NCI-H2107 (cell line): ENCODE measurements at regions not wholly inside any gene's neighbourhood (a gene's known extent, or its start where the extent isn't known, plus 50 kb on each side); places are given as distances from the start of the nearest gene placed in this dataset.
"Not testable (repeated sequence)": the region's sequence is repeated elsewhere in the genome, so short reads cannot be mapped to it uniquely, and the experiment has no call there.

Experiments used
- DNase-seq: peaks from one replicate; lab custom pipeline; 2025; lab: John Stamatoyannopoulos, UW

DNA sequence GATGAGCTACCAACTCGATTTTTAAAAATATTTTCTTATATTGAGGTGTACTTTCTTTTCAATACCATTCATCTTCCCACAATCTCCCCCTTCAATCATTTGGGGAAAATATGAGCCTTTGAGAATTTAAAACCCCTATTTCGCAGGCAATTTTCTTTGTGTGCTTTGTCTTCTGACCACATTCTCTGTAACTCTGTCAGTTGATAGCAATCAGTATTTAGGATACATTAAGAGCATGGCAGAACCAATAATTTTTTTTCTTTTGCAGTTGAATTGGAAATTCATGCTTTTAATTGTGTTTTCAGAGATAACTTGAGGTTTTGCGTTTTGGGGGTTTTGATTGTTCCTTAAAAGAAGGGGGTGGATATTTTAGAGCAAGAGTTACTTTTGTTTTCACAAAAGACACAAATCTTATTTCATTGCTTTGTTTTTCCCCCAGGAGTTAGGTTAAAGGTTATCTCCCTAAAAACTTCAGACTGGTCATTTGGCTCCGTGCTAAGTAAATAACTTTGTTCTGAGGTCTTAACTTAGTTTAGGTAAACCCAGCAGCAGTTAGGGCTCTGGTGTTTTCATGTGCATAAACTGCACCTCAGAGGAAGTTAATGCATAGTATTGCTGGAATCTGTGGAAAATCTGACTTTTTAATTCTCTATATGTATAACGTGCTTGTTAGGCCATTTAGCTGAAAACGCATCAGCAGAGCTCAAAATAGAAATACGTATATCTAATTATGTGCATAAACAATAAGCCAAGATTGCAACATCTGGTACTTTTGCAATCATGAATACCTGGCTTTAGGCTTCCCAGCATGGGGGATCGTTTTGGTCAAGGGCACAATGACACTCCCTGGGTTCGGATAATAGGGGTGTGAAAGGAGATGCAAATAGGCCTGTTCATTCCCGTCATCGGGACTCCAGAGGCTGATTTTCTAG is 676.4 kb upstream of the ANKRD30A start:
- DNase-seq = no peak

DNA sequence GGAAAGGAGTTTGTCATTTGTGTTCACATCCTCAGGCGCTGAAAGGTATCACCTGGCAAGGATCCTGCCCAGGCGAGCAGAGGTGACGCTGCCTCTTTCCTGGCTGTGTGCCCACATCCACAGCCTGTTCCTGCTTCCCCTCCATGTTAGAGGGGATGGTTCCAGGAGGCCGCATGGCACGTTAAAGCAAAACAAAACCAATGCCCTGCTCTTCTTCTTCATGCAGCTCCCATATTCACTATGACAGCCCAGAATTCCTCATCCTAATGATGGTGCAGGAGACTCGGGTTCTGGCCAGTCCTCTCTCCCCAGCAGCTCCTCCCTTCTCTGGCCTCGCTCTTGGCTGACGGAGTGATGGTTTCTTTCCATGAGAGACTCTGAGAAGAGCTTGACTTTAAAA is 678.5 kb upstream of the ANKRD30A start:
- DNase-seq = peak; percentile 26

DNA sequence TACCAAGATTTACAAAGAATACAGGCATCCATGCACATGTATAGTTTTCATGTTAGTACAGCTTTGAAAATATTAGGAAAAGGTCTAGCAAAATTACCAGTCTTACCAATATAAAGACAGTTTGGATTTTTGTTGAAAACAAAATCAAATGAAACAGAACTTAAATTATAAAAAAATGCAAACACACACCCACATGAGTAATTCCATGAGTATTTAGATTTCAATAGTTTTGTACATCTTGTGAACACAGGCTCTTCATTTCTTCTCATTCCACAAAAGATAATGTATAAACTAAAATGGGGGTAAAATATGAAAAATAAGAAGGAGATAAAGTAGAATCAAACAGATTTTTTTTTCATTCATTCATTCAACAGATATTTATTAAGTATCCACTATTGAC is 682.2 kb upstream of the ANKRD30A start:
- DNase-seq = no peak

DNA sequence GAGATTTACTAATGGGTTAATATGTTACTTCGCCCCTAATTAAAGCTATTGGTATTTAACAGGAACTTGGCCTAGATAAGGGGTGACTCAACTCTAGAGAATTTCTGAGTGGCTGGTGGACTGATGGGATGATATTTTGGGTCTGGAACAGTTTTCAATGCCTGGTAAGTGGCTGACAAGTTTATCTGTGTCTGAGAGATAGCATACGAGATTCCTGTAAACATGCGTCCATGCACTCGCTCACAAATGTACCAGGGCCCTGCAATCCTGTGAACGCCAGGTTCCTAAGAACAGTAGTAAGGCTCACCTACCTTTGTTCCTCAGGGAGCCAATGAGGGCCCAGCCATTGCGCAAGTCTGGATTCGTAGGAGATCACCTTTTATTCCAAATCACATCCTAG is 683.8 kb upstream of the ANKRD30A start:
- no peak for DNase-seq

DNA sequence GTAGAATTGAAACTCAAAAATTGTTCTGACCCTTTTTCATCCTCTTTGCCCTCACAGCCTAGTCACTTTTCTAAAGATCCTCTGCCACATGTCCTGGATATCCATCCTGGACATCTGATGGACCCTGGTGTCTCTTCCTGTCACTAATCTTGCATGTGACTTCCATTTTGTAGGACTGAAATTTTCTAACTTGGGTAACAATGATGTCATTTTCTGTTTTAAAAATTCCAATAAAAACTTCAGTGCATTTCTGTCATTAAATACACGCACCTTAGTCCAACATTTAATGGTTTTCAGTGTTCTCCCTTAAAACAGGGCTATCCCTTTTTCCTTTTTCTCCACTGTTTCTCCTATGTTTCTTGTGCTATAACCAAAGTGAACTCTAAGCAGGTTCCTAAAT is 684.9 kb upstream of the ANKRD30A start:
- no peak for DNase-seq

DNA sequence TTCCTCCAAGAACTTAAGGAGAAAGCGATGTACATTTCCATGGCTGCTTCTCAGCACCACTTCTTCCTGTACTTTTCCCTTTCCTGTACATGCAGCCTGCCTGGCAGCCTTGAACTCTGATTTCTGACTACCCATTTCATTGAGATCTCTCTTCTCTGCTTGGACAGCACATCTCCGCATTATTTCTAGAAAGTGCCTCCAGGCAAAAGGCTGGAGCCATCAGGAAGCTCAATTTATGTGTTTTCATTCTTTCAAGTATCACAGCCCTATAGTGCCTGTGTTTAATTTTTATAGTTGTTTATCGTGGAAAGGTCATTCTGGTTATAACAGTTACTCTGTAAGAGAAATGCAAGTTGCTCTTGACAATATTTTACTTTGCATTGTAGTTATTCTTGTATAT is 688.0 kb upstream of the ANKRD30A start:
- no peak for DNase-seq

DNA sequence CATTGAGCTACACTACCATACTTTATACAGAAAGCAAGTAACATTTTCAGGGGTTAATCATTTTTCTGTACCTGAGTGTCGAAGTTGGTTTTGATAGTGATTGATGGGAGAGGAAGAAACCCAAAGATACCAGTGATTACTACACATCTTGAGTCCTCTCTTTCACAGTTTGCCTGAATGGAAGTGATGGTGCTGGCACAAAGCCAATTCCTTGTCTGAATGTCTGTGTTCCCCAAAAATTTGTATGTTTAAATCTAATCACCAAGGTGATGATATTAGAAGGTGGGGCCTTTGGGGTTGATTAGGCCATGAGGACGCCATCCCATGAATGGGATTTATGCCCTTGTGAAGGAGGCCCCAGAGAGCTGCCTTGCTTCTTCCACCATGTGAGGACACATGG is 696.9 kb upstream of the ANKRD30A start:
- DNase-seq = no peak

DNA sequence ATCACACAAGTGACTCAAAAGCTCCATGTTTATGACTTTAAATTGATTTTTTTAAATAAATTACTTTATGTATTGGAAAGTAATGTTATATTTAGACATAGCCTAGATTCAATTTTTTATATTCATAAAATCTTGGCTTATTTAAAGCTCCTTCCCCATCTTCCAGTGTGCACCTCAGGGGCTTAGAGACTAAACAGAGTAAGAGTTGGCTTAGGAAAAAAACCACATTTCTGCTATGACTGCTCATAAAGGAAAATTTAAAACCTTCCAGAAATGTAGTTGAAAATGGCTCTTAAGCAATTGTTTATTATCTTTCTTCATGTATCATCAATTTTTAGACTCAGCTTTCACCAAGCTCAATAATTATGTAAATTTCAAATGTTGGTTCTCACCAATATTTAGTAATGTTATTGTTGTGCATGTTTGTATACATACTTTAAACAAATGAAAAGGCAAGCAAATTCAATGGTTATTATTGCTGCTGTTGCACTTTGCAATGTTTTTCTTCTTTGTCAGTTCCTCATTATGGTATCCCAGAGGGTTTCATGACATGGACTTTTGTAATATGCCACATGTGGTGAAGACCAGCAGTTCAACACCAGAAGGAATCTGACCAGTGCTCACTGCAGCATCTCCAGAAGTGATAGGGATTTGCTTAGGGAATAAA is 700.1 kb upstream of the ANKRD30A start:
- DNase-seq = no peak

DNA sequence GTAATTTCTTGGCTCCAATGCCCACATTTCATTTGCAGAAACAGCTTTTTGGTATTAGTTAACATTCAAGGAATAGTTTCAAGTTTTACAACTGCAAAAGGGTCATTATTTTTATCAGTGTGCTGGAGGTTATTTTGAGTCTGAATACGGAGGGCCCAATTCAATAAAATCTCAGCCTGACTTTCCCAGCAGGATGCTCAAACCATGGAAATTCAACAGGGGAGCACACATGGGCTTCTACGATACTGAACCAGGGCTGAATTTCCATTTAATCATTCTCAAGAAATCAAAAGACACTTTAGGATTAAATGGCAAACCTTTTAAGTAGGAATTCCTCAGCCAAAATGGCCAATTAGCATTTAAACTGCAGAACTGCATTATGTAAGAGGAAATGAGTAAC is 700.9 kb upstream of the ANKRD30A start:
- DNase-seq = no peak

DNA sequence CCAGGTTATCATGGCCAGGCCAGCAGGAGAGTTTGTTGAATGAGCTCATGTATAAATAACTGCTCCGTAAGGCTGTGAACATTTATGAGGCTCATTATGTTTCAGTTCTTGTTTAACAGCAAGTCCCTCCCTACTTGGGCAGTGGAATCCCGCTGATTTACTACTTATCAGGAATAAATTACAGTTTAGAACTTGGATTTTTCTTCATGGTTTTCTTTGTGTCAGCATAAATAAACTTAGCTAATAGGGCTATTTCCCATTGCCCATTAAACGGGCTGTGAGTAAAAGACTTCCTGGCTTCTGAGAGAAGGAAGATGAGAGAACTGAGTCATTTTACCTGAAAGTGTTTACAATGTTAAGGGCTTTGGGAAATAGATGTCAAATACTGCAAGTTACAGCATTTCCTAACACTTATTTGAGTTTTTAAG is 701.6 kb upstream of the ANKRD30A start:
- DNase-seq = no peak

DNA sequence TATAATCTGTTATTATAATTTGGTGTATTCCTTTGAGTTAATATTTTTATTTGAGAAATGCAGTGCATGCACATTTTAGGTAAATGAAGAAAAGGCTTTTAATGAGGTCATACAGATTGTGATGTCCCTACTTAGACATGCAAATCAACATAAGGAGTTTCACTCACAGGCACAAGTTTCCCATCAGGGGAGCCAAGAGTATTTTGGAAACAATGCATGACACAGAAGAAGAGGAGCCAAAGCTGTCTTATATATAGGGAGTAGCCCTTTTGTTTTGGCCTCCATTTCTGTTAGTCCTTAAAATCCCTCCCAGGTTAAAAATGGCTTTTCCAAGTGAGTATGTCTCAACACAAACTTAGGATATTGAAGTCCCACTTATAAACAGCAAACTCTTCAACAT is 703.4 kb upstream of the ANKRD30A start:
- no peak for DNase-seq

DNA sequence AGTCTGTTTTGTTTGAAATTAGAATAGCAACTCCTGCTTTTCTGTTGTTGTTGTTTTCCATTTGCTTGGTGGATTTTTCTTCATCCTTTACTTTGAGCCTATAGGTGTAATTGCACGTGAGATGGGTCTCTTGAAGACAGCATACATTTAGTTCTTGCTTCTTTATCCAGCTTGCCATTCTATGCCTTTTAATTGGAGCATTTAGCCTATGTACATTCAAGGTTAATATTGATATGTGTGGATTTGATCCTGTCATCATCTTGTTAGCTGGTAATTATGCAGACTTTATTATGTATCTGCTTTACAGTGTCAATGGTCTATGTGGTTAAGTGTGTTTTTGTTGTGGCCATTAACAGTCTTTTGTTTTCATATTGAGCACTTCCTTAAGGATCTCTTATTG is 708.9 kb upstream of the ANKRD30A start:
- DNase-seq = no peak

DNA sequence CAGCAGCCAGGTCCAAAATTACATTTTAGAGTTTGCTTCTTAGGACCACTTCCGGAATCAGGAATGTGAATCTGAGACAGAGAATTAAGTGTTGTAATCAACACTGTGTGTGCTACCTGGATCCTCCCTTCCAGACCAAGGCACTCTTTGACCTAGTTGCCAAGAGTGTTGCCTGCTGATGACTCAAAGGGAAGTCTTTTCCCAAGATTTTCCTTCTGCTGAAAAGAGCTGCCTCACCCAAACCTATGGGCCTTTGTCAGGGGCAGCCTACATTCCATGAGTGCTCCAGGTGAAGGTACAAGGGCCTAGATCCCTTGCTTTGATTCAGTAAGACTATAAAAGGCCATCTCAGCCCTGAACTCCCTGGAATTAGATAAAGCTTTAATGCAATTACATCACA is 712.5 kb upstream of the ANKRD30A start:
- no peak for DNase-seq

DNA sequence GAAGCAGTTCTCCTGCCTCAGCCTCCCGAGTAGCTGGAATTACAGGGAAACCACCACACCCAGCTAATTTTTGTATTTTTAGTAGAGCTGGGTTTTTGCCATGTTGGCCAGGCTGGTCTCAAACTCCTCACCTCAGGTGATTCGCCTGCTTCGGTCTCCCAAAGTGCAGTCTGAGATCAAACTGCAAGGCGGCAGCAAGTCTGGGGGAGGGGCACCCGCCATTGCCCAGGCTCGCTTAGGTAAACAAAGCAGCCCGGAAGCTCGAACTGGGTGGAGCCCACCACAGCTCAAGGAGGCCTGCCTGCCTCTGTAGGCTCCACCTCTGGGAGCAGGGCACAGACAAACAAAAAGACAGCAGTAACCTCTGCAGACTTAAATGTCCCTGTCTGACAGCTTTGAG is 725.2 kb upstream of the ANKRD30A start:
- not testable (repeated sequence) for DNase-seq

DNA sequence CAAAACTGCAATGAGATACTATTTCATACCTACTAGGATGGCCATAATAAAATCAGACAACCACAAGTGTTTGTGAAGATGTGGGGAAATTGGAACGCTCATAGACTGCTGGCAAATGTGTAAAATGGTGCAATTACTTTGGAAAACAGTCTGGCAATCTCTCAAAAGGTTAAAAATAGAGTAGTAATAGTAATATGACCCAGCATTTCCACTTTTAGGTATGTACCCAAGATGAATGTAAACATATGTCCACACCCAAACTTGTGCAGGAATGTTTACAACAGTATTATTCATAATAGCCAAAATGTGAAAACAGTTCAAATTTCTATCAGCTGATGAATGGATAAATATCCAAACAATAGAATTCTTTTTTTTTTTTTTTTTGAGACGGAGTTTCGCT is 731.6 kb upstream of the ANKRD30A start:
- DNase-seq = no peak

DNA sequence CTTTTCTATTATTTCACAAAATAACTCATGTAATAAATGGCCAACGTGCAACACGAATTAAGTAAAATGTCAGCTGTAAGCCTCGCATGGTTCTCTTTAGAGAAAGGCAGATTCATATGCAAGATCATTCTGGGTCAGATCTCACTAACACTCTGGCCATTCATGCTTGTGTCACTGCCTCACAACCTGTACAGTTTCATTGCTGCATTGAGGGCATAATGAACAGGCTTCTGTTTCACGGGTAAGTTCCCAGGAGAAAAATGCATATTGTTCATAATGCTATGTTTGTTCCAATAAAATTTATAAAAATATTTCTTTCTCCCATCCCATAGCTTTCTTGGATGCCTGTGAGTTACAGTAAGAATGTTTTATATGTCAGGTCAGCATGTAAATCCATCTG is 734.0 kb upstream of the ANKRD30A start:
- no peak for DNase-seq

DNA sequence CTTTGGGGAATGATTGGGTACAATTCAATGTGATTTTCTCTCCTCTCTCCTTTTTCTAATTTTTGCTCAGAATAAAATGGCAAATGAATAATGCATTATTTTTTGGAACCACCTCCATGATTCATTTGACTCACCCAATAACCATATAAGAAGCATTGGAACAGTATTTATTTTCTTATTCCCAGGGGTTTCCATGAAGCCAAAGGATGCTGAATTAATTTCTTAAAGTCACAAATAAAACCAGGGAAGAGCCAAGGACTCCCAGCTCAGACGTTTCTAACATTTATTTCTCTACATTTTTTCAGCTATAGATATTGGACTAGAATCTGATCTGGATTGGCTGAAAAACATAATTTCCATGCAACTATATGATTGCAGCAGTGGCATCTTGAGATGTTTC is 735.2 kb upstream of the ANKRD30A start:
- no peak for DNase-seq

DNA sequence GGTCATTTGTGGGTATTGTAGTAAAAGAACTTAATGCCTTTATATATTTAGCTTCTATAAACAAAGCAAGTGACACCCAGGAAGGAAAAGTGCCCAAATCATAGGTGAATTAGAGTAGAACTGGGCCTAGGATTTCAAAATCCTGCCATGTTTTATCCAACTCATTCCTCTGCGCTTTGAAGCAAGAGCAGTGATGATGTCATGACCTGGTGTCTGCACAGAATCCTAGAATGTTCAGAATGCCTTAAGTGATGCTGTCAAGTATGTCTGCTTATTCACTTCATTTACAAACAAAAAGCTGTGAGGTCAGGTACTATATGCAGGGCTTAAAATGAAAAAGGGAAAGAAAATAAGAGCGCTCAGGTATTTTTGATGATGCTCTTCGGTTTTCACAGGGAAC is 737.2 kb upstream of the ANKRD30A start:
- DNase-seq = no peak

DNA sequence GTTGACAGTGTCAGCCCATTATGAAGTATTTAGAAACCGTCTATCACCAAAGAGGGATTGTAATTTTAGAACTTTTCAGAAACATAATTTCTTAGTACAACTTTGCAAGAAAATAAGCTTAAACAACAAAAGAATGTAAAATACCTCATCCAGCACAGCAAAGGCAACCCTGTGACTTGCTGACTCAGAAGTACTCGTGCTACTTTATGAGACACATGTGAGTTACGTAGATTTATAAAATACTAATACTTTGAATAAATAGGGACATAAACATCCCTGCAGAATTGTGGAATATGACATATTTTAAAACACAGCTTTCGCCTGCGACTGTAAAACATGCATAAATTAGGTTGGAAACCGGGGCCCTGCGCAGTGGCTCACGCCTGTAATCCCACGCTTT is 739.7 kb upstream of the ANKRD30A start:
- no peak for DNase-seq

DNA sequence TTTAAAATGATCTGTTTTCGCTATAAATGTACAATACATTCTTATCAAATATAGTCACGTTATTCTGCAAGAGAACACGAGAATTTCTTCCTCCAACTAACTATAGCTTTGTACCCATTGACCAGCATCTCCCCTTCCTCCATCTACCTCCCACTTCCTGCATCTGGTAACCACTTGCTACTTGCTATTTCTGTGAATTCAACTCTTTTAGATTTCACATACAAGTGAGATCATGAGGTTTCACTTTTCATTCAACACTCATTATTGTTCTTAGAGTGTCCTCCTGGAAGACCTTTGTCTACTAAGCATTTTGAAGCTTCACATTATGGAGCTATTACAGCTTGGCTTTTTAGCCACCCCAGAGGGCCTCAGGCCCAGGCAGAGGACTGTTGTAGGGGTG is 741.3 kb upstream of the FZD8 start:
- no peak for DNase-seq

DNA sequence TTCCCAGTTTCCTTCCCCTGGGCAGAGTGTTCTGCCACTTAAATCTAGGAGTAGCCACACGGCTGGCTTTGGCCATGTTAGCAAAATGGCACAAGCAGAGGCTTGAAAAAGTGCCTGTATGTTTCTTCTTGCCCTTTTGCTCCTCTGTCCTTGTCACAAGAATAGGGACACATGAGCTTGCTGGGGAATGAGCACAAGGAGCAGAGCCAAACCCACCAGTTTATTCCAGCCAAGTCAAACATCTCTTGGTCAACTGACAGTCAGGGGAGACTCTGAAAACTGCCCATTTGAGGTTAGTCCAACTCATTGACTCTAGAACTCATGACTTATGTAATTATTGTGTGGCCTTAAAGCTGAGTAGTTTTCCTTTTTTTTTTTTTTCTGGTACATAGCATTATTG is 739.7 kb upstream of the FZD8 start:
- no peak for DNase-seq

DNA sequence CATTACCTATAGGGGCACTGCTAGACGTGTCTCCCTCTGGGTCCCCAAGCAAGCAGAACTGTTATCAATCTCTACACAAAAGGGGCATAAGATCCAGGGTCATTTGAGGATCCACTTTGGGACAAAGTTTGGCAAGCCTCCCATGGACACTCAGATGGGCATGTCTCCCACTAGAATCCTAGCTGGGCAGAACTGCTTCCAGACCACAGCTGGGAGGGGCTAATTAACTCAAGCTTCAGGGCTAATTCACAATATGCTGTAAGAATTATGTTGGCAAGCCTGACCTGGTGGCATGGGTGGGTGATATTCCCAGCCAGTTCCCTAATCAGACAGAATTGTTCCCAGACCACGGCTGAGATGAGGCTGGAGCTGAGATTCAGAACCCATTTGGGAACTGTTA is 738.4 kb upstream of the FZD8 start:
- no peak for DNase-seq

DNA sequence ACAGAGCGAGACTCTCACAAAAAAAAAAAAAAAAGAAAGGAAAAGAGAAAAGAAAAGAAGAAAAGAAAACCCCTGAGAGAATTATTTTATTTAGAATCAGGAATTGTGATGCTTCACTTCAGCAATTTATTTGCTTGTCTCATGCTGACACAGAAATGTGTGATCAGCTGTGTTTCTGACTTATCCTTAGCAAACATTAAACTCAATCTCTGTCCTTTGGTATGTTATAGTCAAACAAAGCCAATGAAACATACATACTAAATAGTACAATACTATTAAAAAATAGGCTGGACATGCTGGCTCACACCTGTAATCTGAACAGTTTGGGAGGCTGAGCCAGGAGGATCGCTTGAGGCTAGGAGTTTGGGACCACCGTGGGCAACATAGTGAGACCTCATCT is 733.0 kb upstream of the FZD8 start:
- no peak for DNase-seq
